ENCODE measurements at regions not wholly inside any gene's neighbourhood (a gene's known extent, or its start where the extent isn't known, plus 50 kb on each side); places are given as distances from the start of the nearest gene placed in this dataset.

- TF ChIP-seq POLR2AphosphoS5 (IDR thresholded peaks at IDR 0.05) = no peak
- TF ChIP-seq, protein P1, sequence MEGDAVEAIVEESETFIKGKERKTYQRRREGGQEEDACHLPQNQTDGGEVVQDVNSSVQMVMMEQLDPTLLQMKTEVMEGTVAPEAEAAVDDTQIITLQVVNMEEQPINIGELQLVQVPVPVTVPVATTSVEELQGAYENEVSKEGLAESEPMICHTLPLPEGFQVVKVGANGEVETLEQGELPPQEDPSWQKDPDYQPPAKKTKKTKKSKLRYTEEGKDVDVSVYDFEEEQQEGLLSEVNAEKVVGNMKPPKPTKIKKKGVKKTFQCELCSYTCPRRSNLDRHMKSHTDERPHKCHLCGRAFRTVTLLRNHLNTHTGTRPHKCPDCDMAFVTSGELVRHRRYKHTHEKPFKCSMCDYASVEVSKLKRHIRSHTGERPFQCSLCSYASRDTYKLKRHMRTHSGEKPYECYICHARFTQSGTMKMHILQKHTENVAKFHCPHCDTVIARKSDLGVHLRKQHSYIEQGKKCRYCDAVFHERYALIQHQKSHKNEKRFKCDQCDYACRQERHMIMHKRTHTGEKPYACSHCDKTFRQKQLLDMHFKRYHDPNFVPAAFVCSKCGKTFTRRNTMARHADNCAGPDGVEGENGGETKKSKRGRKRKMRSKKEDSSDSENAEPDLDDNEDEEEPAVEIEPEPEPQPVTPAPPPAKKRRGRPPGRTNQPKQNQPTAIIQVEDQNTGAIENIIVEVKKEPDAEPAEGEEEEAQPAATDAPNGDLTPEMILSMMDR (IDR thresholded peaks at IDR 0.05) = no peak
Measured at GRCh38 chr4:164484551-164484950, 269.4 kb upstream of the SMIM31 start.

Measured in suprapubic skin (tissue), 3 donors.